Esophagus muscularis mucosa (tissue), 4 donors: ENCODE measurements at regions not wholly inside any gene's neighbourhood (a gene's known extent, or its start where the extent isn't known, plus 50 kb on each side); places are given as distances from the start of the nearest gene placed in this dataset.

ENCODE experiments used
- DNase-seq: peaks from one replicate; pipeline ENCODE4 v3.0.0-alpha.2; 2017; ENCODE audit errors: extremely low spot score
- H3K27ac ChIP-seq, 4 donors: fragments of 200-600 bp; sonication (generic); replicated peaks in 1 of 4; 1 replicate in 3 of 4; 2 replicates in 1 of 4; pipeline ENCODE4 v1.5.1; 2016 to 2019; ENCODE audit warnings: mild to moderate bottlenecking in 1 of 4
- H3K27me3 ChIP-seq, 4 donors: fragments of 200-600 bp; sonication (generic); one replicate each; pipeline versions ENCODE4 v1.5.1 to v1.6.0; 2016 to 2019
- H3K36me3 ChIP-seq, 4 donors: fragments of 200-600 bp; sonication (generic); one replicate each; pipeline ENCODE4 v1.5.1; 2016 to 2019
- H3K4me1 ChIP-seq, 4 donors: fragments of 200-600 bp; sonication (generic); one replicate each; pipeline ENCODE4 v1.5.1; 2016 to 2019
- H3K4me3 ChIP-seq, 4 donors: fragments of 200-600 bp; sonication (generic); 1 replicate in 2 of 4; 2 replicates in 2 of 4; pipeline ENCODE4 v1.5.1; 2016 to 2019; ENCODE audit warnings: mild to moderate bottlenecking in 4 of 4, moderate library complexity in 1 of 4
- H3K9me3 ChIP-seq, 4 donors: fragments of 200-600 bp; sonication (generic); 1 replicate in 3 of 4; 2 replicates in 1 of 4; pipeline ENCODE4 v1.5.1; 2016 to 2019
- EP300 ChIP-seq: sonication (generic); formaldehyde crosslinking; IDR thresholded peaks from one replicate; pipeline ENCODE4 v1.6.1; 2017; ENCODE audit warnings: antibody characterized with exemption
- POLR2A ChIP-seq: fragments of 450-650 bp; IDR thresholded peaks from one replicate; pipeline ENCODE4 v1.6.1; 2017; ENCODE audit warnings: antibody characterized with exemption, moderate library complexity, mild to moderate bottlenecking, low read depth
- POLR2AphosphoS5 ChIP-seq, 2 donors: sonication (generic); formaldehyde crosslinking; IDR thresholded peaks; one replicate each; pipeline ENCODE4 v1.6.1; 2017; ENCODE audit warnings: antibody characterized with exemption in 2 of 2
- WGBS: methylation state at CpG from one replicate; pipeline ENCODE4 v1.1.5; 2018; 5-methylcytosine and 5-hydroxymethylcytosine counted together
- intact Hi-C: fragments of 100-400 bp; cut with DNase I; formaldehyde crosslinking; loops from one replicate; pipeline ENCODE4 v1.15.1; 2023
- TF ChIP-seq, protein P1 (sequence below), 3 experiments: fragments of 200-600 bp in 2 of 3; fragments of 450-650 bp in 1 of 3; sonication (generic) in 2 of 3; IDR thresholded peaks; one replicate each; pipeline ENCODE4 v1.5.1; 2017 to 2019; ENCODE audit warnings: antibody characterized with exemption in 3 of 3, mild to moderate bottlenecking in 2 of 3, moderate library complexity in 1 of 3

DNA sequence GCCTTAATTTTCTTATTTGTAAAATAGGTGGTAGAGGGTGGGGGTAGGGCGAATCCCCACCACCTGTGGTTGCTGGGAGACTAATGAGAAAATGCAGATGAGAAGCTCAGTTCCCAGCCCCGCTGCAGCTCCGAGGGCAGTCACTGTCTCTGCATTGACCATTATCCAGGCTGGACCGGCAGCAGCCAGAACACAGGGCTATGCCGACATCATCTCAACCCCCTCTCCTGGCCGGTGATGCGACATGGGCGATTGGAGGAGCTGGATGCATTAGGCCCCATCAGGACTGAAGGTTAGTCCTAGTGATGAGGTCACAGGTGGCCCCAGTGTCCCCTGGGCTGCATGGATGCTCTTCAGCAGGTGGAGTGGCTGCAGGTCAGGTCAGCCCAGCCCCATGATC, 412.4 kb downstream of the CTTN start:
- H3K27me3 ChIP-seq = no peaks in the 10 kb centered on the region
- no peaks in the 10 kb centered on the region for H3K4me1 ChIP-seq
- TF ChIP-seq POLR2AphosphoS5 (IDR thresholded peaks at IDR 0.05) = no peak
- TF ChIP-seq POLR2A = no peak
- no peak for TF ChIP-seq EP300
- TF ChIP-seq, protein P1, sequence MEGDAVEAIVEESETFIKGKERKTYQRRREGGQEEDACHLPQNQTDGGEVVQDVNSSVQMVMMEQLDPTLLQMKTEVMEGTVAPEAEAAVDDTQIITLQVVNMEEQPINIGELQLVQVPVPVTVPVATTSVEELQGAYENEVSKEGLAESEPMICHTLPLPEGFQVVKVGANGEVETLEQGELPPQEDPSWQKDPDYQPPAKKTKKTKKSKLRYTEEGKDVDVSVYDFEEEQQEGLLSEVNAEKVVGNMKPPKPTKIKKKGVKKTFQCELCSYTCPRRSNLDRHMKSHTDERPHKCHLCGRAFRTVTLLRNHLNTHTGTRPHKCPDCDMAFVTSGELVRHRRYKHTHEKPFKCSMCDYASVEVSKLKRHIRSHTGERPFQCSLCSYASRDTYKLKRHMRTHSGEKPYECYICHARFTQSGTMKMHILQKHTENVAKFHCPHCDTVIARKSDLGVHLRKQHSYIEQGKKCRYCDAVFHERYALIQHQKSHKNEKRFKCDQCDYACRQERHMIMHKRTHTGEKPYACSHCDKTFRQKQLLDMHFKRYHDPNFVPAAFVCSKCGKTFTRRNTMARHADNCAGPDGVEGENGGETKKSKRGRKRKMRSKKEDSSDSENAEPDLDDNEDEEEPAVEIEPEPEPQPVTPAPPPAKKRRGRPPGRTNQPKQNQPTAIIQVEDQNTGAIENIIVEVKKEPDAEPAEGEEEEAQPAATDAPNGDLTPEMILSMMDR (IDR thresholded peaks at IDR 0.05) = no peak
- intact Hi-C loops = loop anchor here (5.0 kb wide), 1 partner anchor 272 kb away; no protein-coding TSS in a partner anchor
- no peak for DNase-seq
- peaks cover 0 to 22% (median 2%) of the 10 kb centered on the region in 4 donors for H3K36me3 ChIP-seq
- no peaks in the 10 kb centered on the region for H3K9me3 ChIP-seq
- no peak overlapping the region for H3K27ac ChIP-seq
- no peak overlapping the region for H3K4me3 ChIP-seq
- 82% methylated on average over 5 of the region's 8 CpGs for WGBS

GRCh38 chr11:70811483-70811882, 413.2 kb downstream of the CTTN start:
- Histone ChIP-seq H3K27ac (no peak overlapping the region), H3K9me3 (no peaks in the 10 kb centered on the region), H3K4me1 (no peaks in the 10 kb centered on the region), H3K36me3 (peaks cover 0 to 15% (median 0%) of the 10 kb centered on the region in 4 donors), H3K27me3 (no peaks in the 10 kb centered on the region), H3K4me3 (no peak overlapping the region)
- no peak for DNase-seq
- TF ChIP-seq, protein P1 (IDR thresholded peaks at IDR 0.05) = no peak
- no peak for TF ChIP-seq POLR2A
- no peak for TF ChIP-seq POLR2AphosphoS5 (IDR thresholded peaks at IDR 0.05)
- TF ChIP-seq EP300 = no peak
- intact Hi-C loops = loop anchor here (5.0 kb wide), 1 partner anchor 271 kb away; no protein-coding TSS in a partner anchor
- 96% methylated on average over 1 of the region's 1 CpG for WGBS

GRCh38 chr11:70811915-70812314, 413.6 kb downstream of the CTTN start:
- 92% methylated on average over 4 of the region's 4 CpGs for WGBS
- Histone ChIP-seq H3K4me3 (no peak overlapping the region), H3K36me3 (peaks cover 0 to 15% (median 0%) of the 10 kb centered on the region in 4 donors), H3K27me3 (no peaks in the 10 kb centered on the region), H3K27ac (no peak overlapping the region), H3K9me3 (no peaks in the 10 kb centered on the region), H3K4me1 (no peaks in the 10 kb centered on the region)
- TF ChIP-seq POLR2A (no peak), POLR2AphosphoS5 (IDR thresholded peaks at IDR 0.05) (no peak), EP300 (no peak)
- TF ChIP-seq, protein P1 (IDR thresholded peaks at IDR 0.05) = no peak
- intact Hi-C loops = loop anchor here (5.0 kb wide), 1 partner anchor 270 kb away; no protein-coding TSS in a partner anchor
- DNase-seq = no peak

DNA sequence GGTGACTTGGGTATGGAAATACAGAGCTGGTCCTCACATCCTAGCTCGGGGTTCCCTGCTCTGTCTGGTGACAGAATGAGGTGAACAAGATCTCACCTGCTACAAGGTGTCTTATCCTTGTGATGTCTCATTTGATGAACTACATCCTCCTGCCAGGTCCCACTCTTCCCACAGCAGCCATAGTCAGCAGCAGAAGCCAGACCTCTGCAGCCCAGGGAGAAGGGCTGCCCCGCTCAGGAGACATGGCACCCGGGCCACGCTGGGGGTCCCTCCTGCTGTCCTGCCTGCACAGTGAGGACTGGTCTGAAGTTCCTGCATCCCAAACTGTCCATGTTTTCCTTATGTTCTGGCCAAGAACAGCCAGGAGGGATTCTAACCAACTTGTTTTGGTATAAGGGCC, 414.1 kb downstream of the CTTN start:
- H3K4me1 ChIP-seq = no peaks in the 10 kb centered on the region
- H3K9me3 ChIP-seq = no peaks in the 10 kb centered on the region
- H3K27ac ChIP-seq = no peak overlapping the region
- 96% methylated on average over 3 of the region's 4 CpGs for WGBS
- TF ChIP-seq POLR2A (no peak), POLR2AphosphoS5 (IDR thresholded peaks at IDR 0.05) (no peak), EP300 (no peak)
- TF ChIP-seq, protein P1 (IDR thresholded peaks at IDR 0.05) = no peak
- no peaks in the 10 kb centered on the region for H3K27me3 ChIP-seq
- no peak overlapping the region for H3K4me3 ChIP-seq
- intact Hi-C loops = loop anchor here (5.0 kb wide), 1 partner anchor 270 kb away; no protein-coding TSS in a partner anchor
- peaks cover 0 to 15% (median 0%) of the 10 kb centered on the region in 4 donors for H3K36me3 ChIP-seq
- DNase-seq = no peak

GRCh38 chr11:70813651-70814050, 415.3 kb downstream of the CTTN start:
- H3K4me1 ChIP-seq = peaks cover 0 to 4% (median 2%) of the 10 kb centered on the region in 4 donors
- TF ChIP-seq EP300 (no peak), POLR2A (no peak), POLR2AphosphoS5 (IDR thresholded peaks at IDR 0.05) (no peak)
- TF ChIP-seq, protein P1 (IDR thresholded peaks at IDR 0.05) = no peak
- DNase-seq = no peak
- WGBS = 86% methylated on average over 3 of the region's 11 CpGs
- intact Hi-C loops = loop anchor here (5.0 kb wide), 1 partner anchor 269 kb away; no protein-coding TSS in a partner anchor
- H3K27me3 ChIP-seq = no peaks in the 10 kb centered on the region
- peaks cover 0 to 15% (median 0%) of the 10 kb centered on the region in 4 donors for H3K36me3 ChIP-seq
- no peak overlapping the region for H3K27ac ChIP-seq
- no peaks in the 10 kb centered on the region for H3K9me3 ChIP-seq
- H3K4me3 ChIP-seq = no peak overlapping the region
